Activated CD4-positive, alpha-beta memory T cell treated with anti-CD3 and anti-CD28 coated beads for 36 hours (primary cell): ENCODE measurements at regions not wholly inside any gene's neighbourhood (a gene's known extent, or its start where the extent isn't known, plus 50 kb on each side); places are given as distances from the start of the nearest gene placed in this dataset.

Experiments used
- CTCF ChIA-PET: fragments of 350-600 bp; sonication (Branson Sonifier 250); formaldehyde crosslinking; loops from one replicate; lab custom pipeline; 2021; ENCODE audit warnings: antibody characterized with exemption, inconsistent platforms; lab: Charles Lee
- POLR2A ChIA-PET: fragments of 350-600 bp; sonication (Branson Sonifier 250); formaldehyde crosslinking; loops from one replicate; lab custom pipeline; 2021; ENCODE audit warnings: antibody characterized with exemption; lab: Charles Lee
- DNase-seq: peaks from one replicate; pipeline ENCODE4 v3.0.0-alpha.2; 2020
- H3K27ac Mint-ChIP-seq: one replicate; pipeline ENCODE4 v1.8.0; 2021; ENCODE audit warnings: mixed read lengths
- H3K27me3 Mint-ChIP-seq: one replicate; pipeline ENCODE4 v1.8.0; 2021; ENCODE audit warnings: mixed read lengths
- H3K36me3 Mint-ChIP-seq: one replicate; pipeline ENCODE4 v1.8.0; 2021; ENCODE audit warnings: mixed read lengths
- H3K4me1 Mint-ChIP-seq: one replicate; pipeline ENCODE4 v1.8.0; 2021; ENCODE audit warnings: low read depth, mixed read lengths
- H3K4me3 Mint-ChIP-seq: one replicate; pipeline ENCODE4 v1.8.0; 2021; ENCODE audit warnings: mild to moderate bottlenecking, mixed read lengths
- H3K9me3 Mint-ChIP-seq: one replicate; pipeline ENCODE4 v1.8.0; 2021; ENCODE audit warnings: mixed read lengths
- intact Hi-C: fragments of 100-400 bp; cut with micrococcal nuclease; formaldehyde crosslinking; loops from one replicate; pipeline ENCODE4 v1.15.1; 2023

- Mint-ChIP-seq H3K36me3 (no peaks in the 10 kb centered on the region), H3K4me3 (no peak overlapping the region), H3K27me3 (peaks cover 8% of the 10 kb centered on the region), H3K9me3 (no peaks in the 10 kb centered on the region), H3K27ac (no peak overlapping the region), H3K4me1 (no peaks in the 10 kb centered on the region)
- no peak for DNase-seq
- intact Hi-C loops: no loop called here
- CTCF ChIA-PET: no interaction called here
- POLR2A ChIA-PET: no interaction called here
Measured at GRCh38 chr4:53748328-53748772, 157.1 kb upstream of the LNX1 start.

GRCh38 chr4:53747401-53747800, 156.1 kb upstream of the LNX1 start:
- ChIA-PET CTCF (no interaction called here), POLR2A (no interaction called here)
- peaks cover 8% of the 10 kb centered on the region for H3K27me3 Mint-ChIP-seq
- H3K9me3 Mint-ChIP-seq: no peaks in the 10 kb centered on the region
- no peaks in the 10 kb centered on the region for H3K36me3 Mint-ChIP-seq
- H3K27ac Mint-ChIP-seq: no peak overlapping the region
- no peak for DNase-seq
- intact Hi-C loops: no loop called here
- H3K4me1 Mint-ChIP-seq: no peaks in the 10 kb centered on the region
- H3K4me3 Mint-ChIP-seq: no peak overlapping the region

- Mint-ChIP-seq H3K9me3 (no peaks in the 10 kb centered on the region), H3K36me3 (no peaks in the 10 kb centered on the region), H3K4me1 (no peaks in the 10 kb centered on the region), H3K4me3 (no peak overlapping the region), H3K27ac (no peak overlapping the region), H3K27me3 (peaks cover 8% of the 10 kb centered on the region)
- intact Hi-C loops: no loop called here
- POLR2A ChIA-PET: no interaction called here
- CTCF ChIA-PET: no interaction called here
- no peak for DNase-seq
Measured at GRCh38 chr4:53744446-53745160, 153.3 kb upstream of the LNX1 start.

GRCh38 chr4:53734584-53735353, 143.5 kb upstream of the LNX1 start:
- H3K4me3 Mint-ChIP-seq: no peak overlapping the region
- no peak for DNase-seq
- no peak overlapping the region for H3K27ac Mint-ChIP-seq
- H3K4me1 Mint-ChIP-seq: no peaks in the 10 kb centered on the region
- no peaks in the 10 kb centered on the region for H3K27me3 Mint-ChIP-seq
- intact Hi-C loops: no loop called here
- ChIA-PET POLR2A (no interaction called here), CTCF (no interaction called here)
- H3K9me3 Mint-ChIP-seq: no peaks in the 10 kb centered on the region
- H3K36me3 Mint-ChIP-seq: no peaks in the 10 kb centered on the region

DNA sequence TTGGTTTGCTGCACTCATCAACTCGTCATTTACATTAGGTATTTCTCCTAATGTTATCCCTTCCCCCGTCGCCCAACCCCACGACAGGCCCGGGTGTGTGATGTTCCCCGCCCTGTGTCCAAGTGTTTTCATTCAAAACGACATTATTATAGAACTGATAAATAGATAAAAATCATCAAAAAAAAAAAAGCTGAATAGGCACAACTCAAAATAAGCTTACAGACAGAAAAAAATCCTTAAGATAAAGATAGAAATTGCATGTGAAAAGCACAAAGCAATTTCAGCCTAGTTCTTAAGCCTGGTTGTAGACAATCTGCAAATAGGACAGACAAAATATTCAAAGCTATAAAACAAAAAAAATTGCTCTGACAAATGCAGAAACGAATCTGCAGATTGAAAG, 142.9 kb upstream of the LNX1 start:
- no peak for DNase-seq
- ChIA-PET CTCF (no interaction called here), POLR2A (no interaction called here)
- Mint-ChIP-seq H3K4me3 (no peak overlapping the region), H3K4me1 (no peaks in the 10 kb centered on the region), H3K9me3 (no peaks in the 10 kb centered on the region), H3K27ac (no peak overlapping the region), H3K27me3 (no peaks in the 10 kb centered on the region), H3K36me3 (no peaks in the 10 kb centered on the region)
- intact Hi-C loops: no loop called here

GRCh38 chr4:53732661-53733060, 141.4 kb upstream of the LNX1 start:
- POLR2A ChIA-PET: no interaction called here
- DNase-seq: no peak
- Mint-ChIP-seq H3K27me3 (no peaks in the 10 kb centered on the region), H3K9me3 (no peaks in the 10 kb centered on the region), H3K36me3 (no peaks in the 10 kb centered on the region), H3K4me3 (no peak overlapping the region), H3K27ac (no peak overlapping the region), H3K4me1 (no peaks in the 10 kb centered on the region)
- intact Hi-C loops: no loop called here
- CTCF ChIA-PET: no interaction called here

DNA sequence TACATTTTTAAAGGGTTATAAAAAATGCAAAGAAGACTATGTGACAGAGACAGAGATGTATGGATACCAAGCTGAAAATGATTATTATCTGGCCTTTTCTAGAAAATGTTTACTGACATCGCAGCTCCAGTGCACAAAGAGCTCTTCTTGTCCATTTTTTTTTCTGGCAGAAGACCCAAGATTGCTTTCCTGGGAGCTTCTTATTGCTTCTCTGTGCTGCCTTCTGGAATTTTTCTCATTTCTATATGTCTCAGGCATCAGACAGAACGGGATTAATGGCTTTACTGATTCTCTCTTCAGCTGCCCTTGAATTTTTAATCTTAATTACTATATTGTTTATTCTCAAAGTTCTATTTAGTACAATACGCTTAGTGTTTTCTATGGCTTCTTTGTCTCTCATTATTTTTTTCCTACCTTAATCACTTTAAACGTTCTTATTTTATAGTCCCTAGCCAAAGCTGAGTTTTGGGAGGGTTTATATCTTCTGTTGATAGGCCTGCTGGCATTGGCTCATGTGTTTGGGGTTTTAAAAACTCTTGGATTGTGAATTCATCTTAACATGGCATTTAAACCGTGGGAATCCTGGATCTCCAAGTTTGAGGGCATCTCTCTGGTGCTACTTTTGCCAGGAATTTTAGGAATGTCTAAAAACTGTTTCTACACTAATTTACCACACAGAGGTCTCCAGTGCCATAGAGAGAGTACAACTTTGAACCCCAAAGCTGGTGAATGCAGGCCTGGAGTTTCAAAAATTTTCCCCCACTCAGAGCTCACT, 138.9 kb upstream of the LNX1 start:
- Mint-ChIP-seq H3K4me3 (no peak overlapping the region), H3K9me3 (no peaks in the 10 kb centered on the region), H3K27me3 (no peaks in the 10 kb centered on the region), H3K27ac (no peak overlapping the region), H3K36me3 (no peaks in the 10 kb centered on the region), H3K4me1 (no peaks in the 10 kb centered on the region)
- POLR2A ChIA-PET: no interaction called here
- intact Hi-C loops: no loop called here
- CTCF ChIA-PET: no interaction called here
- DNase-seq: no peak

DNA sequence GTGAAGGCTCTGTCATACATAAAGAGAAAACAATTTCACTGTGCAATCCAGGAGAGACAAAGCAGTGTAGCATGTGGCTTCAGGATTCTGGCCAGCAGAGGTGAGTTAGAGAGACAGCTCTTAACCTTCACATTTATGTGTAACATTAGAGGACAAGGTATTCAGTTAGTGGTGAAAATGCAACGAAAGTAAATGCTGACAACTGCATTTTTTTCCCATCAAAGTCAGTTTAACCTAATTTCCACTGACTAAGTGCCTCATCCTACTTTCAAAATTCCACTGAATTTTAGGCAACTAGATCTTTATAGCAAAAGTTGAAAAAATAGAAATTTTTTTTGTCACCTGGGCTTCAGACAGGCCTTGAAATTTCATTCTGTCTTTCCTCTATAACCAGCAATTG, 130.8 kb upstream of the LNX1 start:
- no peaks in the 10 kb centered on the region for H3K36me3 Mint-ChIP-seq
- H3K4me1 Mint-ChIP-seq: no peaks in the 10 kb centered on the region
- H3K4me3 Mint-ChIP-seq: no peak overlapping the region
- no peak for DNase-seq
- CTCF ChIA-PET: no interaction called here
- intact Hi-C loops: no loop called here
- no peak overlapping the region for H3K27ac Mint-ChIP-seq
- POLR2A ChIA-PET: no interaction called here
- peaks cover 6% of the 10 kb centered on the region for H3K27me3 Mint-ChIP-seq
- H3K9me3 Mint-ChIP-seq: no peaks in the 10 kb centered on the region

GRCh38 chr4:53721263-53721662, 130.0 kb upstream of the LNX1 start:
- no peak for DNase-seq
- Mint-ChIP-seq H3K4me3 (no peak overlapping the region), H3K27ac (no peak overlapping the region), H3K27me3 (peaks cover 8% of the 10 kb centered on the region), H3K9me3 (no peaks in the 10 kb centered on the region), H3K4me1 (no peaks in the 10 kb centered on the region), H3K36me3 (no peaks in the 10 kb centered on the region)
- POLR2A ChIA-PET: no interaction called here
- intact Hi-C loops: no loop called here
- CTCF ChIA-PET: no interaction called here

DNA sequence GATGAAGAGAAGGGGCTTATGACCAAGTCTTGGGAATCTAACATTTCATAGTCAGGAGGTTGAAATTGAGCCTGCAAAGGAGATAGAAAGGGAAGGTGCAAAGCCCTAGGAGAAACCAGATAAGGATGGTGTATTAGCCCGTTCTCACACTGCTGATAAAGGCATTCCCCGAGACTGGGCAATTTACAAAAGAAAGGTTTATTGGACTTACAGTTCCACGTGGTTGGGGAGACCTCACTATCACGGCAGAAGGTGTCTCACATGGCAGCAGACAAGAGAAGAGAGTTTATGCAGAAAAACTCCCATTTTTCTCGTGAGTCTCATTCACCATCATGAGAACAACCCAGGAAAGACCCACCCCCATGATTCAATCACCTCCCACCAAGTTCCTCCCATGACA, 129.5 kb upstream of the LNX1 start:
- Mint-ChIP-seq H3K27me3 (peaks cover 8% of the 10 kb centered on the region), H3K4me3 (no peak overlapping the region), H3K9me3 (no peaks in the 10 kb centered on the region), H3K27ac (no peak overlapping the region), H3K4me1 (no peaks in the 10 kb centered on the region), H3K36me3 (no peaks in the 10 kb centered on the region)
- POLR2A ChIA-PET: no interaction called here
- CTCF ChIA-PET: no interaction called here
- intact Hi-C loops: no loop called here
- no peak for DNase-seq

DNA sequence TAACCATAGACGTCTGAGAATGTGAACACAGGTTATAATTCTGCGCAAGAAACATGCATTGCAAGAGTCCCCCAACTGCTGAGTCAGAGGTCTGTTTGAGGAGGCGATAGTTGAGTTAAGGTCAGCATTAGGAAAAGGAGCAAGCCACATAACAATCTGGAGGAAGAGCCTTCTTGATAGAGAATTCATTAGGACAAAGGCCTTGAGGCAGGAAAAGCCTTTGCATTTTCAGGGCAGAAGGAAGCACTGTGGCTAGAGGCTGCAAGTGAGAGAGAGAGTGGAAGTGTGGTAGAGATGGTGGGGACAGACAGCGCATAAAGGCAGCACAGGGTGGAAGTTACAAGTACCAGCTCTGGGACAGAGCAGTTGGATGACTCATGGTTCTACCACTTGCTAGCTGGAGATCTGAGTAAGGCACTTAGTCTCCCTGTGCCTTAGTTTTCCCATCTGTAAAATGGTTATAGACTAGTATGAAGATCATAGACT, 125.8 kb upstream of the LNX1 start:
- no peak overlapping the region for H3K4me3 Mint-ChIP-seq
- H3K27ac Mint-ChIP-seq: no peak overlapping the region
- H3K4me1 Mint-ChIP-seq: no peaks in the 10 kb centered on the region
- no peaks in the 10 kb centered on the region for H3K36me3 Mint-ChIP-seq
- intact Hi-C loops: no loop called here
- no peaks in the 10 kb centered on the region for H3K9me3 Mint-ChIP-seq
- CTCF ChIA-PET: no interaction called here
- no peak for DNase-seq
- H3K27me3 Mint-ChIP-seq: peaks cover 10% of the 10 kb centered on the region
- POLR2A ChIA-PET: no interaction called here

- POLR2A ChIA-PET: no interaction called here
- intact Hi-C loops: no loop called here
- Mint-ChIP-seq H3K36me3 (no peaks in the 10 kb centered on the region), H3K4me3 (no peak overlapping the region), H3K9me3 (no peaks in the 10 kb centered on the region), H3K27ac (no peak overlapping the region), H3K27me3 (peaks cover 10% of the 10 kb centered on the region), H3K4me1 (no peaks in the 10 kb centered on the region)
- CTCF ChIA-PET: no interaction called here
- no peak for DNase-seq
Measured at GRCh38 chr4:53716471-53717063, 125.3 kb upstream of the LNX1 start.
